Right lobe of liver (tissue), 6 donors: ENCODE measurements at regions not wholly inside any gene's neighbourhood (a gene's known extent, or its start where the extent isn't known, plus 50 kb on each side); places are given as distances from the start of the nearest gene placed in this dataset.
"Not testable (repeated sequence)": the region's sequence is repeated elsewhere in the genome, so short reads cannot be mapped to it uniquely, and the experiment has no call there.

Experiments
- ATAC-seq, 4 donors: fragments of 200-7000 bp; cut with Tn5 transposase; one replicate each; pipeline ENCODE4 v1.9.1; 2020; ENCODE audit warnings: mild to moderate bottlenecking in 4 of 4, moderate library complexity in 4 of 4
- DNase-seq, 3 donors: peaks; one replicate each; pipeline ENCODE4 v3.0.0-alpha.2; 2020
- H3K27ac ChIP-seq, 3 donors: fragments of 200-600 bp; one replicate each; pipeline ENCODE4 v1.8.0; 2022
- H3K27me3 ChIP-seq, 2 donors: fragments of 200-600 bp; one replicate each; pipeline ENCODE4 v1.8.0; 2022
- H3K36me3 ChIP-seq, 4 donors: fragments of 200-600 bp; sonication (generic) in 1 of 4; one replicate each; pipeline versions ENCODE4 v1.5.1 to v1.8.0; 2017 to 2022; ENCODE audit warnings: control low read depth in 1 of 4
- H3K4me1 ChIP-seq, 4 donors: fragments of 200-600 bp; sonication (generic) in 1 of 4; one replicate each; pipeline versions ENCODE4 v1.5.1 to v1.8.0; 2017 to 2022; ENCODE audit warnings: control low read depth in 1 of 4
- H3K4me3 ChIP-seq, 3 donors: fragments of 200-600 bp; one replicate each; pipeline ENCODE4 v1.8.0; 2022
- H3K9me3 ChIP-seq, 4 donors: fragments of 200-600 bp; sonication (generic) in 1 of 4; one replicate each; pipeline versions ENCODE4 v1.5.1 to v1.8.0; 2017 to 2022; ENCODE audit warnings: control low read depth in 1 of 4
- POLR2A ChIP-seq: fragments of 450-650 bp; IDR thresholded peaks from one replicate; pipeline ENCODE4 v1.6.1; 2017; ENCODE audit warnings: antibody characterized with exemption, mild to moderate bottlenecking
- WGBS: methylation state at CpG from one replicate; pipeline ENCODE4 v1.1.6; 2018; ENCODE audit warnings: low coverage, low lambda C conversion rate; ENCODE audit not compliant: insufficient coverage; ENCODE audit errors: missing lambda C conversion rate; 5-methylcytosine and 5-hydroxymethylcytosine counted together
- intact Hi-C, 2 donors: fragments of 100-400 bp; cut with DNase I; formaldehyde crosslinking; loops; one replicate each; pipeline versions ENCODE4 v1.11.2 to v1.14.1; 2022
- TF ChIP-seq, protein P1 (sequence below), 4 donors: fragments of 200-600 bp in 3 of 4; fragments of 450-650 bp in 1 of 4; IDR thresholded peaks; one replicate each; pipeline versions ENCODE4 v1.5.1 to v1.8.0; 2016 to 2022; ENCODE audit warnings: antibody characterized with exemption in 4 of 4, mild to moderate bottlenecking in 2 of 4
- donor health status: DM: no; HTN: yes; CAD: no.
- donor health status: DM: no; HTN: no; CAD: no.
- donor health status: DM: no; HTN: no; CAD: no.
- donor health status: DM: no; HTN: yes; CAD: no.
- donor health status: DM: no; HTN: yes; CAD: no.

DNA sequence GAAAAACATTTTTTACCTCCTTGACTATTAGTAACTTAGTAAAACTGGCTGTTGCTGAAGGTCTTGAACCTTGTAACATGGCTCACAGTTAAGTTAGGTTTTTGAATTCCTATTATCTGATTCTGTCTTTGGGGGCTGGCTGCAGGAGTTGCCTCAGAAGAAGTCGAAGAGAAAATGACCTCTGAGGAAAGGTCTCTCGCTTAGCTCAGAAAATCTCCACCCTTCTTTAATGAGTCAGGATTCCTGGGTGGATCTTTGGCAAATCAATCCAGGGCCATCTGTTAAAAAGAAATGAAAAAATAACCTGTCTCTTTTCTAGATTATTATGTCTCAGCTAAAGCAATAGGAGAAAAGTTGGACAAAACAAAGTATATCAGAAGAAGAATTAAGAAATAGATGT lies 267.8 kb upstream of the SEMA3C start:
- ATAC-seq (no peak), DNase-seq (no peak)
- no peaks in the 10 kb centered on the region for H3K27me3 ChIP-seq
- no peaks in the 10 kb centered on the region for H3K36me3 ChIP-seq
- WGBS, result 47% methylated on average over 2 of the region's 2 CpGs
- H3K4me1 ChIP-seq, result no peaks in the 10 kb centered on the region
- no peak overlapping the region for H3K27ac ChIP-seq
- intact Hi-C loops, result no loop called here
- TF ChIP-seq POLR2A, result no peak
- TF ChIP-seq, protein P1, sequence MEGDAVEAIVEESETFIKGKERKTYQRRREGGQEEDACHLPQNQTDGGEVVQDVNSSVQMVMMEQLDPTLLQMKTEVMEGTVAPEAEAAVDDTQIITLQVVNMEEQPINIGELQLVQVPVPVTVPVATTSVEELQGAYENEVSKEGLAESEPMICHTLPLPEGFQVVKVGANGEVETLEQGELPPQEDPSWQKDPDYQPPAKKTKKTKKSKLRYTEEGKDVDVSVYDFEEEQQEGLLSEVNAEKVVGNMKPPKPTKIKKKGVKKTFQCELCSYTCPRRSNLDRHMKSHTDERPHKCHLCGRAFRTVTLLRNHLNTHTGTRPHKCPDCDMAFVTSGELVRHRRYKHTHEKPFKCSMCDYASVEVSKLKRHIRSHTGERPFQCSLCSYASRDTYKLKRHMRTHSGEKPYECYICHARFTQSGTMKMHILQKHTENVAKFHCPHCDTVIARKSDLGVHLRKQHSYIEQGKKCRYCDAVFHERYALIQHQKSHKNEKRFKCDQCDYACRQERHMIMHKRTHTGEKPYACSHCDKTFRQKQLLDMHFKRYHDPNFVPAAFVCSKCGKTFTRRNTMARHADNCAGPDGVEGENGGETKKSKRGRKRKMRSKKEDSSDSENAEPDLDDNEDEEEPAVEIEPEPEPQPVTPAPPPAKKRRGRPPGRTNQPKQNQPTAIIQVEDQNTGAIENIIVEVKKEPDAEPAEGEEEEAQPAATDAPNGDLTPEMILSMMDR (IDR thresholded peaks at IDR 0.05), result no peak
- H3K9me3 ChIP-seq, result no peaks in the 10 kb centered on the region
- no peak overlapping the region for H3K4me3 ChIP-seq

- intact Hi-C loops, result no loop called here
- Histone ChIP-seq H3K27ac (no peak overlapping the region), H3K9me3 (no peaks in the 10 kb centered on the region), H3K4me3 (no peak overlapping the region), H3K36me3 (no peaks in the 10 kb centered on the region), H3K27me3 (no peaks in the 10 kb centered on the region), H3K4me1 (no peaks in the 10 kb centered on the region)
- DNase-seq (no peak), ATAC-seq (no peak)
- TF ChIP-seq POLR2A, result no peak
- TF ChIP-seq, protein P1 (IDR thresholded peaks at IDR 0.05), result no peak
Observed at GRCh38 chr7:81185072-81185471, 266.2 kb upstream of the SEMA3C start.

DNA sequence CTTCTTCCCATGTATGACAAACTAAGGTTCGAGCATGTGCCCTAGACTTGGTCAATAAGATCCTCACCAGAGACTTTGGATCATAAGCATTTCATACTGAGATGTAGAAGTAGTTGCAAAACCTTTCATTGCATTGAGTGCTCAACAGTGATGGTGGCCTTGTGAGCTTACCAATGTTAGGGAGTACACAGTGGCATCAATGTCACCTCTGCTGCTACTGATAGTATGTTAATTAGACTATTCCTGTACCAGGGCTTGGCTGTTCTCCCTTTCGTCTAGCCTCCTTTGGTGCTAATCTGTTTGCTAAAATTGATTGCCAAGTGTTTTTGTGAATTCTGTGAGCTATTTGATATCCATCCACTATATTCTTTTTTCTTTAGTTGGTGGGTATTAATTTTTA lies 264.5 kb upstream of the SEMA3C start:
- Histone ChIP-seq H3K4me3 (no peak overlapping the region), H3K4me1 (no peaks in the 10 kb centered on the region), H3K36me3 (no peaks in the 10 kb centered on the region), H3K27me3 (no peaks in the 10 kb centered on the region), H3K27ac (no peak overlapping the region), H3K9me3 (no peaks in the 10 kb centered on the region)
- TF ChIP-seq, protein P1 (IDR thresholded peaks at IDR 0.05), result no peak
- TF ChIP-seq POLR2A, result no peak
- 50% methylated on average over 2 of the region's 2 CpGs for WGBS
- intact Hi-C loops, result no loop called here
- DNase-seq (no peak), ATAC-seq (no peak)

DNA sequence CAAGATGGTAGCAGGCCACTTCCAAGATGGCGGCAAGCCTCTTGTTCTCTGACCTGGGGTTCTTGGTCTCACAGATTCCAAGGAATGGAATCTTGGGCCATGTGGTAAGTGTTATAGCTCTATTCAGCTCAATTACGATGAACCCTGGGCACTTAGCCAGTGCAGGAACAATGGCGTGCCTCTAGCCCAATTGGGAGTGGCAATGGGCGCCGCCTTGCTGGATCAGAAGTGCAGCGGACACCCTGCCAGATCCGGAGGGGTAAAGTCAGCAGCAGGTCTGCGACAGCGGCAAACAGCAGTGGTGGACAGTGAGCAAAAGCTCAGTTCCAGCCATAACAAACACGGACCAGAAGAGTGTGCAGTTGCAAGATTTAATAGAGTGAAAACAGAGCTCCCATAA lies 263.2 kb upstream of the SEMA3C start:
- H3K4me3 ChIP-seq, H3K27ac ChIP-seq, H3K27me3 ChIP-seq, H3K9me3 ChIP-seq, ATAC-seq, H3K4me1 ChIP-seq, intact Hi-C loops, H3K36me3 ChIP-seq, DNase-seq: not testable (repeated sequence)
- WGBS, result 80% methylated on average over 9 of the region's 10 CpGs

DNA sequence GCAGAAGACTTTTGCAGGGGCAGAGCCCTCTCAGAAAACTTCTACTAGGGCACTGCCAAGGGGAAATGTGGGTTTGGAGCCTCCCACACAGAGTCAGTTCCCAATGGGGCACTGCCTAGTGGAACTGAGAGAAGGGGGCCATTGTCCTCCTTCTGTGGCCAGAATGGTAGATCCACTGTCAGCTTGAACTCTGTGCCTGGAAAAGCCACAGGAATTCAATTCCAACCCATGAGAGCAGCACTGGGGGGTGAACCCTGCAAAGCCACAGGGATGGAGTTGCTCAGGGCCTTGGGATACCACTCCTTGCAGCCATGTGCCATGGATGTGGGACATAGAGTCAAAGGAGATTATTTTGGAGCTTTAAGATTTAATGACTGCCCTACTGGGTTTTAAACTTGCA lies 262.2 kb upstream of the SEMA3C start:
- no peaks in the 10 kb centered on the region for H3K27me3 ChIP-seq
- TF ChIP-seq, protein P1 (IDR thresholded peaks at IDR 0.05), result no peak
- TF ChIP-seq POLR2A, result no peak
- intact Hi-C loops, result no loop called here

More for the DNA sequence above, 262.2 kb upstream of the SEMA3C start:
- H3K4me3 ChIP-seq, result no peak overlapping the region
- DNase-seq (no peak), ATAC-seq (no peak)
- H3K4me1 ChIP-seq, result no peaks in the 10 kb centered on the region
- no peaks in the 10 kb centered on the region for H3K9me3 ChIP-seq
- no peaks in the 10 kb centered on the region for H3K36me3 ChIP-seq
- H3K27ac ChIP-seq, result no peak overlapping the region
